OCI-LY3 (cell line): ENCODE measurements at regions not wholly inside any gene's neighbourhood (a gene's known extent, or its start where the extent isn't known, plus 50 kb on each side); places are given as distances from the start of the nearest gene placed in this dataset.

Experiments used
- H2AFZ ChIP-seq: fragments of 200-600, 300-600 bp; shearing (Covaris generic); 2 replicates; pipeline ENCODE4 v1.6.0; 2014; ENCODE audit warnings: antibody characterized with exemption, low read depth, low read length
- H3K27ac ChIP-seq: fragments of 200-600, 300-600 bp; sonication (generic); 2 replicates; pipeline ENCODE4 v1.5.1; 2014; ENCODE audit warnings: mild to moderate bottlenecking, low read length, moderate library complexity, mixed read lengths
- H3K27me3 ChIP-seq: fragments of 200-600, 300-600 bp; sonication (generic); 2 replicates; pipeline ENCODE4 v1.6.1; 2014; ENCODE audit warnings: low read depth, low read length, mixed read lengths
- H3K36me3 ChIP-seq: fragments of 200-600, 300-600 bp; sonication (generic); replicated peaks from 2 replicates; pipeline ENCODE3; 2014; ENCODE audit warnings: low read depth, low read length, mixed read lengths
- H3K4me1 ChIP-seq: fragments of 300-600, 200-600 bp; sonication (generic); 2 replicates; pipeline ENCODE4 v1.6.1; 2014; ENCODE audit warnings: low read length, mixed read lengths
- H3K4me2 ChIP-seq: fragments of 200-600, 300-600 bp; sonication (generic); 2 replicates; pipeline ENCODE4 v1.6.1; 2014; ENCODE audit warnings: low read length, mixed read lengths
- H3K4me3 ChIP-seq: fragments of 300-600, 200-600 bp; sonication (generic); 2 replicates; pipeline ENCODE4 v1.5.1; 2014; ENCODE audit warnings: antibody characterized with exemption, mild to moderate bottlenecking, low read length, moderate library complexity
- H3K79me2 ChIP-seq: fragments of 300-600, 200-600 bp; shearing (Covaris generic); 2 replicates; pipeline ENCODE4 v1.6.1; 2014; ENCODE audit warnings: mild to moderate bottlenecking, low read length, mixed read lengths
- H3K9ac ChIP-seq: fragments of 300-600, 200-600 bp; shearing (Covaris generic); 2 replicates; pipeline ENCODE4 v1.6.0; 2014; ENCODE audit warnings: mild to moderate bottlenecking, low read length, moderate library complexity
- H3K9me3 ChIP-seq: fragments of 200-600, 300-600 bp; shearing (Covaris generic); 2 replicates; pipeline ENCODE4 v1.6.1; 2014; ENCODE audit warnings: low read length, mixed read lengths; ENCODE audit not compliant: insufficient read depth
- H4K20me1 ChIP-seq: fragments of 200-600, 300-600 bp; sonication (generic); 2 replicates; pipeline ENCODE4 v1.6.1; 2016; ENCODE audit warnings: low read length, mixed read lengths; ENCODE audit not compliant: insufficient read depth
- CTCF ChIP-seq: fragments of 200-600, 300-600 bp; sonication (generic); IDR thresholded peaks from 2 replicates; pipeline ENCODE4 v1.5.1; 2014; ENCODE audit warnings: antibody characterized with exemption, low read length, low read depth
- EZH2phosphoT487 ChIP-seq: fragments of 200-600 bp; shearing (Covaris generic); IDR thresholded peaks from 2 replicates; pipeline ENCODE4 v1.6.1; 2018; ENCODE audit warnings: antibody characterized with exemption, mixed run types, low read depth

GRCh38 chr6:112787371-112787770, 440.2 kb downstream of the RFPL4B start:
- TF ChIP-seq EZH2phosphoT487 (no peak), CTCF (no peak)
- H2AFZ ChIP-seq = no peak overlapping the region
- no peak overlapping the region for H3K4me3 ChIP-seq
- no peaks in the 10 kb centered on the region for H3K79me2 ChIP-seq
- no peaks in the 10 kb centered on the region for H4K20me1 ChIP-seq
- no peak overlapping the region for H3K27ac ChIP-seq
- H3K27me3 ChIP-seq = no peaks in the 10 kb centered on the region
- H3K4me2 ChIP-seq = no peak overlapping the region
- H3K36me3 ChIP-seq = no peaks in the 10 kb centered on the region
- no peaks in the 10 kb centered on the region for H3K9me3 ChIP-seq
- no peak overlapping the region for H3K9ac ChIP-seq
- no peaks in the 10 kb centered on the region for H3K4me1 ChIP-seq

GRCh38 chr6:112795316-112795715, 448.2 kb downstream of the RFPL4B start:
- Histone ChIP-seq H3K27me3 (no peaks in the 10 kb centered on the region), H3K79me2 (no peaks in the 10 kb centered on the region), H4K20me1 (no peaks in the 10 kb centered on the region), H3K27ac (no peak overlapping the region), H3K36me3 (no peaks in the 10 kb centered on the region), H3K4me3 (no peak overlapping the region), H3K4me1 (peaks cover 7% of the 10 kb centered on the region), H2AFZ (no peak overlapping the region), H3K9ac (no peak overlapping the region), H3K9me3 (no peaks in the 10 kb centered on the region; the same call in 1 of the 2 replicates), H3K4me2 (no peak overlapping the region)
- TF ChIP-seq CTCF (no peak), EZH2phosphoT487 (no peak)

- TF ChIP-seq CTCF (no peak), EZH2phosphoT487 (no peak)
Measured at GRCh38 chr6:112796712-112797111, 449.6 kb downstream of the RFPL4B start.

GRCh38 chr6:112799889-112800288, 452.8 kb downstream of the RFPL4B start:
- Histone ChIP-seq H3K27me3 (no peaks in the 10 kb centered on the region), H3K27ac (no peak overlapping the region), H4K20me1 (no peaks in the 10 kb centered on the region), H3K4me1 (peaks cover 18% of the 10 kb centered on the region), H3K36me3 (no peaks in the 10 kb centered on the region), H3K79me2 (no peaks in the 10 kb centered on the region), H3K4me2 (no peak overlapping the region), H3K4me3 (no peak overlapping the region), H3K9ac (no peak overlapping the region), H3K9me3 (no peaks in the 10 kb centered on the region), H2AFZ (no peak overlapping the region)
- TF ChIP-seq EZH2phosphoT487 (no peak), CTCF (no peak)

More at GRCh38 chr6:112796712-112797111, 449.6 kb downstream of the RFPL4B start:
- Histone ChIP-seq H3K79me2 (no peaks in the 10 kb centered on the region), H3K27ac (no peak overlapping the region), H3K4me1 (peaks cover 18% of the 10 kb centered on the region), H2AFZ (no peak overlapping the region), H3K27me3 (no peaks in the 10 kb centered on the region), H3K9ac (no peak overlapping the region), H4K20me1 (no peaks in the 10 kb centered on the region), H3K36me3 (no peaks in the 10 kb centered on the region), H3K9me3 (no peaks in the 10 kb centered on the region; the same call in 1 of the 2 replicates), H3K4me2 (no peak overlapping the region), H3K4me3 (no peak overlapping the region)
